ENCODE measurements at regions not wholly inside any gene's neighbourhood (a gene's known extent, or its start where the extent isn't known, plus 50 kb on each side); places are given as distances from the start of the nearest gene placed in this dataset.

- no peak for DNase-seq
Observed at GRCh38 chr4:41883988-41884734, 51.1 kb upstream of the TMEM33 start.

GRCh38 chr4:41882625-41883347 lies 52.4 kb upstream of the TMEM33 start:
- peak; percentile 22 for DNase-seq

- no peak for DNase-seq
Observed at GRCh38 chr4:41881981-41882624, 53.1 kb upstream of the TMEM33 start.

- peak; percentile 12 for DNase-seq
Observed at GRCh38 chr4:41880840-41881831, 54.1 kb upstream of the TMEM33 start.

DNA sequence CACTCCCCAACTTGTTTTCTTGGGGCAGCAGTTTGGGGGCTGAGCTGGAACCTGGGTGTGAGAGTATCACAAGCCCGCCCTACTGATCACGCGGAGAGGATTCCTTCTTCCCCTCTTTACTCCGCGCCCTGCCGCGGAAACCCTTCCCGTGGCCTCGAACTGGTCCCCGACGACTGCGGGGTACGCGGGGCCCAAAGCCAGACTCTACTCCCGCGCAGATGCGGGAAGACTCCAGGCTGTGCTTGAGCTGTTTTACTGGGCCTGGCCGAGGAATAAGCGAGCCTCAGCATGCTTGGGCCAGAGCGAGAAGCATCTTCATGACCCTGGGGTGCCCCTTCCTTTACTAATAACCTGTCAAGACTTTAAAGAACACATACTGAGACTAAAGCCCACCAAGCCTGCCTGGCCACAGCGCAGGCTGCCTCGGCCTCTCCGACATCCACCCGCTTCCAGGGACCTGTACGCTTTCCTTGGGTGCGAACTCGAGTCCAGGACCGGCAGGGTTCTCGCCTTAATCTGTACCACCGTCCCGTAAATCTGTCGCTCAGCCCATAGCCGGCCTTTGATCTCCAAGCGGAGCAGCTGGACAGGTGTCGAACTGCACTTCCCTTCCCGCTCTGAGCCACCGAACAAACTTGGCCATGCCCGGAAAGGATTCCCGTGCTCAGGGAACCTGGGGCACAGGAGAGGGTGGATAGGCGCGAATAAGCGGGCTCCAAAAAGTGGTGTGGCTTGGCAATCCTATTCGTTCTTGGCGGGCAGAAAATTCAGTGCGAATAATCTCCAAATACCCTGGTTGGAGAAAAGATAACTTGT lies 55.0 kb upstream of the TMEM33 start:
- DNase-seq, result no peak

DNA sequence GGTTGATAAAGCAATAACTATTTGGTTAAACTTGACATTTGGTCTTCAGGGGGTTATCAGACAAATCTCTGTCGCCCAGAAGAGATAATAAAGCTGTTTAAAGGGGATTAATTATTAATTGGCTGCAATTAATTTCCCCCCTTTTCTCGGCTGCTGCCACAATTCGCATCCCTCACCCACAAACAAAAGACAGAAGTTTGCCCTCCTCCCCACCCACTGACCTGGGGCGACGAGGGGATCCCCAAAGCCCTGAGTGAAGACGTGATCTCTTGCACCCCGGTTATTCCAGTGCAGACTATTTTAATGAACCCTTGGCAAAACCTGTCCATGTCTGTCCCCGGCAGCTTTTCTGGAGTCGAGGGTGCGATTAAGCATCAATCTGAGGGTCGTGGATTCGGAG lies 55.7 kb upstream of the TMEM33 start:
- DNase-seq, result no peak

DNA sequence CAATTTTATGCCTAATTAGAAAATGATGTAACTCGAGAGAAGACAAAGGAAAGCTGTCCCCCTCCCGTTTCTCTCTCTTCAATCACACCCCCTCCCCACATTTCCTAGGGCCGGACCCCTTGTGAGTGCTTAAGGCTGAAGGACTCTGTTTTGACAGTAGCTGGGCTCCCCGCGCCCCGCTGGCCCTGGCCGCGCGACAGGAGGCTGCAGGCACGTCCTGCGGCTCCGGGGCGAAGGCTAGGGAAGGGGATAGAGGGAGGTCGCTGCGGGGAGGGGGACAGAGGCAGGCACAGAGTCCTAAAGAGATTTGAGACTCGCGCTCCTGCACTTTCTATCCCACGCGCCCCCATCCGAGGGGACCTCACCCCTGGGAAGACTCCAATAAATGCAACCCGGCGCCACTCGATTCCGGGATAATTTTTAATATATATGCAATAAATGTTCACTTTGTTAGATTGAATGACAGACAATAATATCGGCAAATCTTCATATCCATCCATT lies 56.2 kb upstream of the TMEM33 start:
- DNase-seq, result no peak

GRCh38 chr4:41878170-41878969 lies 56.9 kb upstream of the TMEM33 start:
- DNase-seq, result no peak

DNA sequence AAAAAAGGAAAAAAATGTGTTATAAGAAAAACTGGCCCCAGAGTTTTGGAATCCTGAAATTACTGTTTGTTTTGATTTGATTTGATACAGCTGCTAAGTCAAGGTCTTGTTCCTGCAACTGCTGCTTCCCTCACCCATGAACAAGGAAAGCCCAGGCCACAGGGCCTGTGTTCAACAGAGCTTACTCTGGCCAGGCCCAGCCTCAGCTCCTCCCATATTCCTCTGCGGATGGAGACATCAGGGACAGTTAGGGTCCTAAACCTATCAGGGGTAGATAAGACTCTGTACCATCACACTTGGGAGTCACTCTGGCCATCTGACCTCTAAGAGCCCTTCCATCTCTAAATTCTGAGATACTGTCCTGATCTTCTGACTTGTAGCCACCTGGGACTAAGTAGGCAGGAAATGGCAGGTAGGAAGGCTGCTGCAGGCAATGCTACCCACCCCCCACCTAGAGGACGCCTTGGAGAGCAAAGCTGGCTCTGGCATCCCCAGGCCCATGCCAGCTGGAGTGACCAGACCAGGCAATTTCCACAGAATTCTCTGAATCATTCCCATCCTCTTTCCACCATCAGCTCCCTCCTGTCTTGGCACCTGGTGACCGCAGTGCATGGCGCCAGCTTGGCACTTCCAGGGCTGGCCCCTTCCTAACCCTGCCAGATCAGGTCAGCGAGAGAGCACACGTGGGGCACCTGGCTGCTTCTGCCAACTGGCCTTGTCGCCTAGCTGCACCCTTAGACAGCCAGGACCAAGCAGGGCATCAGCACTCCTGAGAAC lies 58.0 kb upstream of the TMEM33 start:
- DNase-seq, result no peak

GRCh38 chr4:41874873-41875272 lies 60.4 kb upstream of the TMEM33 start:
- DNase-seq, result no peak

- DNase-seq, result no peak
Observed at GRCh38 chr4:41874398-41874797, 60.8 kb upstream of the TMEM33 start.

DNA sequence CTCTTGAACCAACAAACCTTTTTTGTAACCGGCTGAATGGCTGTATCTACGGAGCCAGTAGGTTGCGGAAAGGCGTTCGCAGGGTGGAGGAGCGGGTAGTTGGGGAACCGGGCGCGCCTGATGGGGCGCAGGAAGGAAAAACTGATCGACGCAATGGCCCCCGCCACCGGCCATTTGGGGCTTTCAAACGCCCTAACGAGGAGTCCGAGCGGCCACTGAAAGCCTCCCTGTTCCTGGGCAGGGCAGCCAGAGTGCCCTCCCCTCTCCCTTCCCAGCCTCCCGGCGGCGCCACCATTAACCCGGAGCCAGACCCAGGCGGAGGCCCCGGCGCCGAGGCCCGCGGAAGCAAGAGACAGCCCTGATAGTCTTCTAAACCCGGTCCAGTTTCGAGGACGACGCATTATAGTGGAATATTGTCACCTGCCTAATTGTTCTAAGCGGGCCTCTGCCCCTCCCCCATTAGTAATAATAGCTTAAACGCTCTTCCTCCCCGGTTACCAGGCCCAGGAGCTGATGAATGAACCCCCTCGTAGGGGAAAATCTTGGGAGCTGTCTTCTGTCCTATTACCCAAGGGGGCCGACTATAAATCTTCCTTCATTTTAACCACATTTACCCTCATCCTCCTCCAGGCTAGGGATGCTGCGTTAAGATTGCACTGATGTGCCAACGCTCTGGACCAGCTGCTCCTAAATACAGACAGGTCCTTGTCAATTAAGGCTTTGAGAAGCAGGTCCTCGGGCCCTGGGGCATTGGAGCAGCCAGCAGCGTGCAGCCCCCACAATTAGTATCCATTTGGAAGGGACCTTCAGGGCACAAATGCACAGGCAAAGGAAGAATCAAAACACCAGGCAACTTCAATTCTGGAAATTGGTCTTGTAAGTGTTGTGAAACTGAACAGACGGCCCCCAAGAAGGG lies 61.6 kb upstream of the TMEM33 start:
- no peak for DNase-seq

DNA sequence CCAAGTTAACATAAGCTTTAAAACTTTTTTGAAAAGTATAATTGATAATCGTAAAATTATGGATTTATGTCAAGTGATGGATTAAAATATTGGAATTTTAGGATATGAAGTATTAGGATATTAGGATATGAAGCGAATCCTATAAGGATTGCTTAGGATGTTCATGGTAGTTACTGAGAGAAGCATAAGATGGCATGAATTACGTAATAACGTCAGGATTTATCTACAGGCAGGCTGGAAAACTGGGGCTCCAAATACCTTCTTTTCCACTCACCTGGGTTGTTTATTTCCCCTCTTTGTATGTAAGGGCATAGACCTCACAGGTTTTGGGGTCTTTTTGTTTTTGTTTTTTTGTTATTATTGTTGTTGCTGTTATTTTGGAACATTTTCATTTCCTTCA lies 65.2 kb upstream of the TMEM33 start:
- DNase-seq, result no peak

GRCh38 chr4:41866799-41867677 lies 68.2 kb upstream of the TMEM33 start:
- DNase-seq, result no peak

DNA sequence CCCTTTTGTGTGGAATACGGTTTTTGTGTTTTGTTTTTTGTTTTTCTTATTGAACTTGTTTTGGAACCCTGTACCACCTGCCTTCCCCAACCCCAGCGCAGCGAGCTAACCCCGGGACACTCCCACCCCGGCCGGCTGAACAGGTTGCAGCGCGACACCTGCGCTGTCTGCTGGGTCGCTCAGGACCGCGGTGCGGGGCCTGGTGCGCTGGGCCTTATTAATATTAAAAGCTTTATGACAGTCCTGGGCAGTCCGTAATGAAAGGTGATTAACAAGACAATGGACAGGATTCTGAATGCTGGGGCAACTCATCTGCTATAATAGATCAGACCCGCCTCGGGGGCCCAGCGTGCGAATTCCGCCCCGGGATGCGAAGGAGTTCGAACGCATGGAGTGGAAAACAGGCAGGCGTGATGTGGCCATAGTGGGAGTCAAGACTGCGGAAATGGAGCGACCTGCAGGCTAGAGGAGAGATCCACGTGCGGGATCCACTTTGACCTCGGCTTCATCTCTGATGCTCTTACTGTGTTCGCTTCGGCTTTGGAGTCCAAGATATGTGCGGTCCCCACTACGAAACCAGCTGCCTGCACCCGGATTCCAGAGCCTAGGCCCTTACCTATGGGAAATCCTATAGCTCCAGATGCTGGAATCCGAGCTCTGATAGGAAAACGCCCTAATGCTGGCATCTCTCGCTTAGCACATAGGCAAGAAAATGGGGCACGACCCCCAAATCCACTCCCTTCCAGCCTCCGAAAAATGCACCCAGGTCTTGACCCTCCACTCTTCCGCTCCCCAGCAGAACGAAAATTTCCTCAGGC lies 69.0 kb upstream of the TMEM33 start:
- DNase-seq, result no peak

DNA sequence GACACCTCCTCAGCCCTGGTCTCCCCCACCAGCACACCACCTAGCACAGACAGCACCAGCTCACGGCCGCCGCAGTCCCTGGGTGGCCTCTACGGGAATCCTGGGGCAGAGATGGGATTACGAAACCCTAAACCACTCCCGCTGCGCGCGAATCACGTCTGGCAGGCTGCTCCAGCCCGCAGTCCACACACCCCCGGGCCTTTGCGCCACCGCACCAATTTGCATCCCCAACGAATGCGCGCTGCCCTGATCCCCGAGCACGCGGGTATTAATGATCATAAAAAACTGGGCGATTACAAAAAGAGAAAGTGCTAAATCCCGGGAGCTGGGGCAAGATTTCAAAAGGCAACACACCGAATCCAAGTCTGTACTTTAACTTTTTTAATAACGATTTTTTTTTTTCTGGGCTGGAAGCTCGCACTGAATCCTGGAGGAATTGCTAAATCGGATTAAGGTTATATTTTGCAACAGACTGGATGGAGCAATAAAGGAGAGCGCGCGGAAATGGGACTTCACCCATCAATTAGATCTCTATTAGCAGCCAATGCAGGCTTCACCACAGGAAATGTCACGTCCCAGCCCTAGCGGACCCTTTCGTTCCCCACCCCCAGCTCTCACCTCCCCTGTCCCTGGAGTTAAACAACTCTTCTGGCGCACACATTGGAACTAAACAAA lies 69.8 kb upstream of the TMEM33 start:
- DNase-seq, result no peak

Measured in COR-L47 (cell line).